ENCODE measurements at regions not wholly inside any gene's neighbourhood (a gene's known extent, or its start where the extent isn't known, plus 50 kb on each side); places are given as distances from the start of the nearest gene placed in this dataset.

- H3K36me3 ChIP-seq (replicated peaks in 1 of 2; ENCODE audit: control insufficient read depth in 1 of 2, insufficient read depth in 2 of 2, low read length in 1 of 2) = no peaks in the 10 kb centered on the region
- H3K9me2 ChIP-seq = no peaks in the 10 kb centered on the region
- no peaks in the 10 kb centered on the region for H3K9me3 ChIP-seq
- no peaks in the 10 kb centered on the region for H3K79me2 ChIP-seq (ENCODE audit: insufficient read depth)
- no peak for DNase-seq
- CTCF ChIA-PET = interaction anchor here (1.2 to 2.7 kb wide), 3 partner anchors 12 to 669 kb away, joined by 3 to 9 read pairs (median 9); no protein-coding TSS in a partner anchor
- no peak overlapping the region for H2AFZ ChIP-seq (ENCODE audit: low read depth)
- TF ChIP-seq ELF1 (IDR thresholded peaks at IDR 0.05) = no peak
- no peak overlapping the region for H3K4me3 ChIP-seq (ENCODE audit: low read depth in 2 of 2, low read length in 1 of 2)
- H3F3A ChIP-seq (replicated peaks; ENCODE audit: insufficient read depth) = no peaks in the 10 kb centered on the region
- H3K9ac ChIP-seq = no peak overlapping the region
- H3K27ac ChIP-seq (ENCODE audit: low read depth in 2 of 2, low read length in 1 of 2) = no peak overlapping the region
- no peak overlapping the region for H3K4me2 ChIP-seq
- 83% methylated on average over 4 of the region's 4 CpGs for WGBS (ENCODE audit: low lambda C conversion rate)
- H4K20me1 ChIP-seq (ENCODE audit: insufficient read depth) = no peaks in the 10 kb centered on the region
- H3K4me1 ChIP-seq (ENCODE audit: control insufficient read depth in 1 of 2, insufficient read depth in 2 of 2, low read depth in 1 of 2, low read length in 1 of 2) = no peaks in the 10 kb centered on the region
- POLR2A ChIA-PET = no interaction called here
- H3K27me3 ChIP-seq (ENCODE audit: insufficient read depth) = no peaks in the 10 kb centered on the region
Measured at GRCh38 chr7:41035794-41036193, 667.1 kb downstream of the INHBA start.

DNA sequence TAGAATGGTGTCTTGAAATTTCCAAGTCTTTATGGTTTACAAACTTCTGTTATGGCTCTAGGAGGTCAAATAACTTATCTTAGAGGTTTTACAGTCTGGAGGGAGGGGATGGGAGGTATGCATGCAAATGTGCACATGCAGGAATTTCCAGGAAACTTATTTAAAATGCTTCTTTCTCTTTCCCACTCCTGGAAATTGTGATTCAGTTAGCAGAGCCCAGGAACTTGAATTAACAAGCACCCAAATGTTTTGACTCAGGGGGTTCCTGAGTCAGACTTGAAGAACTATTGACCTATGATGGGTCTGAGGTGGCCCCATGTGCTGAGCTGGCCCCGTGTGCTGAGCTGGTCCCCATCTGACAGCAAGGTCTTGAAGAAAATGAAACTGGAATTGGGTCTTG is 669.4 kb downstream of the INHBA start:
- Histone ChIP-seq H2AFZ (ENCODE audit: low read depth) (no peak overlapping the region), H3K9me3 (no peaks in the 10 kb centered on the region), H4K20me1 (ENCODE audit: insufficient read depth) (no peaks in the 10 kb centered on the region), H3K9ac (no peak overlapping the region), H3K4me2 (no peak overlapping the region), H3K27ac (ENCODE audit: low read depth in 2 of 2, low read length in 1 of 2) (no peak overlapping the region), H3K4me1 (ENCODE audit: control insufficient read depth in 1 of 2, insufficient read depth in 2 of 2, low read depth in 1 of 2, low read length in 1 of 2) (peaks cover 0 to 4% of the 10 kb centered on the region in 2 experiments; a peak in 2 of 4 replicates), H3F3A (replicated peaks; ENCODE audit: insufficient read depth) (peaks cover 17% of the 10 kb centered on the region), H3K36me3 (replicated peaks in 1 of 2; ENCODE audit: control insufficient read depth in 1 of 2, insufficient read depth in 2 of 2, low read length in 1 of 2) (no peaks in the 10 kb centered on the region), H3K27me3 (ENCODE audit: insufficient read depth) (no peaks in the 10 kb centered on the region), H3K9me2 (no peaks in the 10 kb centered on the region), H3K4me3 (ENCODE audit: low read depth in 2 of 2, low read length in 1 of 2) (no peak overlapping the region), H3K79me2 (ENCODE audit: insufficient read depth) (no peaks in the 10 kb centered on the region)
- DNase-seq = no peak
- 42% methylated on average over 1 of the region's 1 CpG for WGBS (ENCODE audit: low lambda C conversion rate)
- TF ChIP-seq NFIC (IDR thresholded peaks at IDR 0.05; ENCODE audit: borderline replicate concordance) (no peak), RFX5 (IDR thresholded peaks at IDR 0.05; ENCODE audit: low read length) (no peak), PBX3 (IDR thresholded peaks at IDR 0.05) (no peak), RXRA (IDR thresholded peaks at IDR 0.05; ENCODE audit: borderline replicate concordance, low read depth) (no peak), YY1 (IDR thresholded peaks at IDR 0.05; ENCODE audit: low read depth) (no peak), MEF2A (IDR thresholded peaks at IDR 0.05; ENCODE audit: borderline replicate concordance, low read depth) (no peak), TEAD4 (IDR thresholded peaks at IDR 0.05; ENCODE audit: borderline replicate concordance, insufficient read depth) (no peak), SIN3A (IDR thresholded peaks at IDR 0.05; ENCODE audit: borderline replicate concordance, low read depth, low read length) (no peak)
- TF ChIP-seq, protein P1, sequence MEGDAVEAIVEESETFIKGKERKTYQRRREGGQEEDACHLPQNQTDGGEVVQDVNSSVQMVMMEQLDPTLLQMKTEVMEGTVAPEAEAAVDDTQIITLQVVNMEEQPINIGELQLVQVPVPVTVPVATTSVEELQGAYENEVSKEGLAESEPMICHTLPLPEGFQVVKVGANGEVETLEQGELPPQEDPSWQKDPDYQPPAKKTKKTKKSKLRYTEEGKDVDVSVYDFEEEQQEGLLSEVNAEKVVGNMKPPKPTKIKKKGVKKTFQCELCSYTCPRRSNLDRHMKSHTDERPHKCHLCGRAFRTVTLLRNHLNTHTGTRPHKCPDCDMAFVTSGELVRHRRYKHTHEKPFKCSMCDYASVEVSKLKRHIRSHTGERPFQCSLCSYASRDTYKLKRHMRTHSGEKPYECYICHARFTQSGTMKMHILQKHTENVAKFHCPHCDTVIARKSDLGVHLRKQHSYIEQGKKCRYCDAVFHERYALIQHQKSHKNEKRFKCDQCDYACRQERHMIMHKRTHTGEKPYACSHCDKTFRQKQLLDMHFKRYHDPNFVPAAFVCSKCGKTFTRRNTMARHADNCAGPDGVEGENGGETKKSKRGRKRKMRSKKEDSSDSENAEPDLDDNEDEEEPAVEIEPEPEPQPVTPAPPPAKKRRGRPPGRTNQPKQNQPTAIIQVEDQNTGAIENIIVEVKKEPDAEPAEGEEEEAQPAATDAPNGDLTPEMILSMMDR (IDR thresholded peaks at IDR 0.05) = no peak
- CTCF ChIA-PET = interaction anchor here (2.7 kb wide), 1 partner anchor 14 kb away, joined by 9 read pairs; no protein-coding TSS in a partner anchor
- POLR2A ChIA-PET = no interaction called here

Data from SK-N-SH (cell line).